ENCODE measurements at regions not wholly inside any gene's neighbourhood (a gene's known extent, or its start where the extent isn't known, plus 50 kb on each side); places are given as distances from the start of the nearest gene placed in this dataset.
"Not testable (repeated sequence)": the region's sequence is repeated elsewhere in the genome, so short reads cannot be mapped to it uniquely, and the experiment has no call there.

GRCh38 chr14:92223025-92223424, 99.9 kb upstream of the SLC24A4 start:
- Mint-ChIP-seq H3K9me3 (ENCODE audit: low read depth) (no peaks in the 10 kb centered on the region), H3K4me3 (no peak overlapping the region), H3K27ac (no peak overlapping the region), H3K4me1 (no peaks in the 10 kb centered on the region), H3K36me3 (no peaks in the 10 kb centered on the region), H3K27me3 (peaks cover 33% of the 10 kb centered on the region)
- ATAC-seq (no peak), DNase-seq (no peak)
- CTCF ChIA-PET, result no interaction called here

DNA sequence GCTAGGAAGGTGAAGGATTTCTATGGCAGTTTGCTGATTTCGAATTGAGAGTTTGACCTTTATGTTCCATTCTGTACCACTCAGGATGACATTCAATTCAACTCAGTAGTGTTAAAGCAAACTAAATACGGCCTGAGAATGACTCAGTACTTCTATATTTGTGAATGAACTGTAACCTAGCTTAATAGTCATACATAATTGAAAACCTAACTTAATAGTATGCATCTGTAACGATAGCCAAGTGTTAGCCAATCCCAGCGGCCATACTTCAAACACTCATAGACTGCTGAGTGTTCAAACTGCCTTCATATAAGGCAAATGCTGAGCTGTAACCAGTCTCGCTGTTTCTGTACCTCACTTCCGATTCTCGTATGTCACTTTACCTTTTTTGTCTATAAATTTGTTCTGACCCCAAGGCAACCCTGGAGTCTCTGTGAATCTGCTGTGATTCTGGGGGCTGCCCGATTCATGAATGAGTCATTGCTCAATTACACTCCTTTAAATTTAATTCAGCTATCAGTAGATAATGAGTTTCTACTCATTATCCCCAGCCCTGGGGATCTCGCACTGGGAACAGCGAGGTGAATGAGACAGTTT, 98.5 kb upstream of the SLC24A4 start:
- DNase-seq (no peak), ATAC-seq (no peak)
- Mint-ChIP-seq H3K27me3 (peaks cover 33% of the 10 kb centered on the region), H3K36me3 (no peaks in the 10 kb centered on the region), H3K9me3 (ENCODE audit: low read depth) (no peaks in the 10 kb centered on the region), H3K27ac (no peak overlapping the region), H3K4me3 (no peak overlapping the region), H3K4me1 (no peaks in the 10 kb centered on the region)
- CTCF ChIA-PET, result no interaction called here

DNA sequence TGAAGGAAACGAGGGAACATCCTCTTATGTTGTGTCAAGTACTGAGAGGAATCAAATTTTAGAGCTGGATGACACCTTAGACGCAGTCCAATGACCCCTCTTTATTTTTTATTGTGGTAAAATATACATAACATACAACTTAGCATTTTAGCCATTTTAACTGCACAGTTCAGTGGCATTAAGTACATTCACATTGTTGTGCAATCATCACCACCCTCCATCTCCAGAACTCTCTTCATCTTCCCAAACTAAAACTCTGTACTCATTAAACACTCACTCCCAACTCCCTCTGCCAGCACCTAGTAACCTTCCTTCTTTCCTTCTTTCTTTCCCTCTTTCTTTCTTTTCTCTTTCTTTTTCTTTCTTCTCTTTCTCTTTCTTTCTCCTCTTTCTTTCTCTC, 97.2 kb upstream of the SLC24A4 start:
- H3K4me3 Mint-ChIP-seq, result no peak overlapping the region
- no peaks in the 10 kb centered on the region for H3K4me1 Mint-ChIP-seq
- no peaks in the 10 kb centered on the region for H3K9me3 Mint-ChIP-seq (ENCODE audit: low read depth)
- H3K27ac Mint-ChIP-seq, result no peak overlapping the region
- H3K27me3 Mint-ChIP-seq, result peaks cover 42% of the 10 kb centered on the region
- no peak for DNase-seq
- H3K36me3 Mint-ChIP-seq, result no peaks in the 10 kb centered on the region
- CTCF ChIA-PET, result no interaction called here
- no peak for ATAC-seq

- H3K4me3 Mint-ChIP-seq; H3K9me3 Mint-ChIP-seq (ENCODE audit: low read depth); H3K36me3 Mint-ChIP-seq; DNase-seq; CTCF ChIA-PET; H3K27ac Mint-ChIP-seq; ATAC-seq; H3K4me1 Mint-ChIP-seq: not testable (repeated sequence)
- H3K27me3 Mint-ChIP-seq, result peaks cover 46% of the 10 kb centered on the region
These were observed 96.8 kb upstream of the SLC24A4 start for GRCh38 chr14:92226166-92226565.

- CTCF ChIA-PET, result no interaction called here
- no peaks in the 10 kb centered on the region for H3K4me1 Mint-ChIP-seq
- no peak overlapping the region for H3K27ac Mint-ChIP-seq
- no peak for DNase-seq
- peaks cover 2% of the 10 kb centered on the region for H3K36me3 Mint-ChIP-seq
- peaks cover 17% of the 10 kb centered on the region for H3K27me3 Mint-ChIP-seq
- H3K9me3 Mint-ChIP-seq (ENCODE audit: low read depth), result peaks cover 5% of the 10 kb centered on the region
- no peak overlapping the region for H3K4me3 Mint-ChIP-seq
- ATAC-seq, result no peak
These were observed 86.6 kb upstream of the SLC24A4 start for GRCh38 chr14:92236243-92236900.

DNA sequence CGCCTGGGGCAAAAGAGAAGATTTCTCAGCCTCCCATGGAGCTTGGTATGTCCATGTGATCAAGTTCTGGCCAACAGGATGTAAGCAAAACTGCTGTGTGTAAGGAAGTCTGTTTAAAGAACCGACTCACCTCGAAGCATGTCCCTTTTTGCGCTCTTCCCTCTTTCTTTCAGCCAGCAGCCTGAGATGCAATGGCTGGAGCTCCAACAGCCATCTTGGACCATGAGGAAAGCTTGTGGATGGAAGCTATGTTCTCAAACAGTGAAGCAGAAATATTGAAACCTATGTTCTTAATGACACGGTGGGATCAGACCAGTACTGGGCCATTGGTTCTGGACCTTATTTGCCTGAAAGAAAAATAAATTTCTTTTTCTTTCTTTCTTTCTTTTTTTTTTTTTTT, 82.3 kb upstream of the SLC24A4 start:
- no peak overlapping the region for H3K4me3 Mint-ChIP-seq

GRCh38 chr14:92241966-92242595, 80.9 kb upstream of the SLC24A4 start:
- DNase-seq (no peak), ATAC-seq (no peak)
- no peaks in the 10 kb centered on the region for H3K36me3 Mint-ChIP-seq
- peaks cover 13% of the 10 kb centered on the region for H3K9me3 Mint-ChIP-seq (ENCODE audit: low read depth)
- no peak overlapping the region for H3K27ac Mint-ChIP-seq
- CTCF ChIA-PET, result no interaction called here
- peaks cover 7% of the 10 kb centered on the region for H3K27me3 Mint-ChIP-seq
- peaks cover 7% of the 10 kb centered on the region for H3K4me1 Mint-ChIP-seq
- no peak overlapping the region for H3K4me3 Mint-ChIP-seq

More for the DNA sequence above, 82.3 kb upstream of the SLC24A4 start:
- Mint-ChIP-seq H3K36me3 (no peaks in the 10 kb centered on the region), H3K9me3 (ENCODE audit: low read depth) (peaks cover 13% of the 10 kb centered on the region), H3K27me3 (peaks cover 7% of the 10 kb centered on the region), H3K27ac (no peak overlapping the region), H3K4me1 (no peaks in the 10 kb centered on the region)
- DNase-seq, result no peak
- CTCF ChIA-PET, result no interaction called here
- no peak for ATAC-seq

DNA sequence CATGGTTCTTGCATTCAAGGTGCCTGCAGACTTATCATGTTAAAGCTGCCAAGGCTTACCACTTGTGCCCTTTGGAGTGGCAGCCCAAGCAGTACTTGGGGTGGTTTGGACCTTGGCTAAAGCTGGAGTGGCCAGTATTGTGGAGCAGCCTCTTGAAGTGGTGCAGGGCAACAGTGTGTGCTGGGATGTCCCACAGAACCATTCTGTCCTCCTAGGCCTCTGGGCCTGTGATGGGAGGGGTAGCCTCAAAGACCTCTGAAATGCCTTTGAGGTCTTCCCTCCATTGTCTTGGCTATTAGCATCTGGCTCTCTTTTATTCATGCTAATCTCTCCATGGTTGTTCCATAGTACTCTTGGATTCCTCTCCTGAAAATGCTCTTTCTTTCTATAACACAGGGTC, 78.2 kb upstream of the SLC24A4 start:
- CTCF ChIA-PET, result no interaction called here
- H3K4me3 Mint-ChIP-seq, result no peak overlapping the region
- H3K27ac Mint-ChIP-seq, result no peak overlapping the region
- peaks cover 12% of the 10 kb centered on the region for H3K27me3 Mint-ChIP-seq
- H3K4me1 Mint-ChIP-seq, result peaks cover 10% of the 10 kb centered on the region
- no peaks in the 10 kb centered on the region for H3K36me3 Mint-ChIP-seq
- no peak for ATAC-seq
- peaks cover 13% of the 10 kb centered on the region for H3K9me3 Mint-ChIP-seq (ENCODE audit: low read depth)
- no peak for DNase-seq

GRCh38 chr14:92247341-92247740, 75.6 kb upstream of the SLC24A4 start:
- Mint-ChIP-seq H3K36me3 (no peaks in the 10 kb centered on the region), H3K27me3 (peaks cover 33% of the 10 kb centered on the region), H3K4me3 (no peak overlapping the region), H3K27ac (no peak overlapping the region), H3K9me3 (ENCODE audit: low read depth) (peaks cover 11% of the 10 kb centered on the region), H3K4me1 (peaks cover 10% of the 10 kb centered on the region)
- DNase-seq (no peak), ATAC-seq (no peak)
- CTCF ChIA-PET, result no interaction called here

DNA sequence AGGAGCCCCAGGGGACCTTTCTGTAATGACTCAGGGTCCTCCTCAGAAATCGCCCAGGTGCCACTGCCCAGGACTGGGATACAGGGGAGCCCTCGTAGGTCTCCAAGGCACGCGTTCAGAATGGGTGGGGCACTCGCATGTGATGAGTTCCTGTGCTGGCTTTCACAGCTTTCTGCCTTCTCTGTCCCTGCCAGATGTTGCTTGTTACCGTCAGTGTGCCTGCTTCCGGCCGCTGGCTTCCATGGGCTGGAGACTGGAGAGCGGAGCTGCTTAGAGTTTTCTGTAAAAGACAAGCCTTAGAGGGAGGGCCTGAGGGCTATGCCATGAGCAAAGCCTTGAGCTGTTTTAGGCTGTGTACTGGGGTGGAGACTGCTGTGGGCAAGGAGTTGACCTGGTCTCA, 75.0 kb upstream of the SLC24A4 start:
- DNase-seq (no peak), ATAC-seq (no peak)
- H3K36me3 Mint-ChIP-seq, result no peaks in the 10 kb centered on the region
- peaks cover 39% of the 10 kb centered on the region for H3K27me3 Mint-ChIP-seq
- H3K4me3 Mint-ChIP-seq, result no peak overlapping the region
- peaks cover 10% of the 10 kb centered on the region for H3K4me1 Mint-ChIP-seq
- H3K9me3 Mint-ChIP-seq (ENCODE audit: low read depth), result peaks cover 11% of the 10 kb centered on the region
- CTCF ChIA-PET, result interaction anchor here (1.1 kb wide), 1 partner anchor 466 kb away, joined by 3 read pairs; no protein-coding TSS in a partner anchor
- H3K27ac Mint-ChIP-seq, result no peak overlapping the region

DNA sequence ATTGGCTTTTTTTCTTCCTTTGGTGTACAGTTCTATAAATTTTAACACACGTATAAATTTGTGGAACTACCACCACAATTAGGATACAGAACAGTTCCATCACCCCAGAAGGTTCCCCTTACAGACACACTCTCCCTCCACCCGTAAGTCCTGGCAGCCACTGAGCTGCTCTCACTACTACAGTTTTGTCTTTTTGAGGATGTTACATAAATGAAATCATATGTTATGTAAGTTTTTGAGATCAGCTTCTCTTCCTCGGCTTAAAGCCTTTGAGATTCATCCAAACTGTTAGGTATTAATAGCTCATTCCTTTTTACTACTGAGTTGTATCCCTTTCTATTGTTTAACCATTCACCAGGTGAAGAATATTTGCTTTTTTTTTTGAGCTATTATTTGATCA, 74.3 kb upstream of the SLC24A4 start:
- H3K27me3 Mint-ChIP-seq, result peaks cover 47% of the 10 kb centered on the region
- no peaks in the 10 kb centered on the region for H3K36me3 Mint-ChIP-seq
- peaks cover 8% of the 10 kb centered on the region for H3K9me3 Mint-ChIP-seq (ENCODE audit: low read depth)
- DNase-seq, result no peak
- peaks cover 10% of the 10 kb centered on the region for H3K4me1 Mint-ChIP-seq
- no peak for ATAC-seq
- CTCF ChIA-PET, result interaction anchor here (1.1 to 1.5 kb wide), 2 partner anchors 13 to 465 kb away, joined by 3 to 4 read pairs; no protein-coding TSS in a partner anchor
- no peak overlapping the region for H3K4me3 Mint-ChIP-seq
- no peak overlapping the region for H3K27ac Mint-ChIP-seq

DNA sequence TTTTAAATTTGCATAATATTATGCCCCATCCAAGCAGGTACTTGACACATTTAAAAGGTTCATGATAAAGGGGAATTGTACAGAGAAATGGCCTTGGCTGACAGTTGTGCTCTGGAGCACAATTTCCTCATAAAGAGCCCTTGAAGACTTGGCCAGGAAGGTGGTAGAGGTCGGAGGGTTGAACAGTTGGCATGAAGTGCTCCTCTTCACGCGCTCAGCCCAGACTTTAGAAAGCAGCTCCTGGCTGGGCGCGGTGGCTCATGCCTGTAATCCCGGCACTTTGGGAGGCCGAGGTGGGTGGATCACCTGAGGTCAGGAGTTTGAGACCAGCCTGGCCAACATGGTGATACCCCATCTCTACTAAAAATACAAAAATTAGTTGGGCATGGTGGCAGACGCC, 72.6 kb upstream of the SLC24A4 start:
- H3K36me3 Mint-ChIP-seq; H3K9me3 Mint-ChIP-seq (ENCODE audit: low read depth); H3K27ac Mint-ChIP-seq; ATAC-seq; DNase-seq; CTCF ChIA-PET; H3K4me3 Mint-ChIP-seq: not testable (repeated sequence)
- Mint-ChIP-seq H3K27me3 (peaks cover 64% of the 10 kb centered on the region), H3K4me1 (peaks cover 12% of the 10 kb centered on the region)

- no peak for ATAC-seq
- Mint-ChIP-seq H3K4me3 (no peak overlapping the region), H3K27ac (no peak overlapping the region), H3K27me3 (peaks cover 80% of the 10 kb centered on the region), H3K36me3 (no peaks in the 10 kb centered on the region), H3K4me1 (peaks cover 4% of the 10 kb centered on the region), H3K9me3 (ENCODE audit: low read depth) (no peaks in the 10 kb centered on the region)
- no peak for DNase-seq
- CTCF ChIA-PET, result interaction anchor here (1.0 kb wide), 1 partner anchor 21 kb away, joined by 3 read pairs; no protein-coding TSS in a partner anchor
These were observed 70.6 kb upstream of the SLC24A4 start for GRCh38 chr14:92252323-92252722.

DNA sequence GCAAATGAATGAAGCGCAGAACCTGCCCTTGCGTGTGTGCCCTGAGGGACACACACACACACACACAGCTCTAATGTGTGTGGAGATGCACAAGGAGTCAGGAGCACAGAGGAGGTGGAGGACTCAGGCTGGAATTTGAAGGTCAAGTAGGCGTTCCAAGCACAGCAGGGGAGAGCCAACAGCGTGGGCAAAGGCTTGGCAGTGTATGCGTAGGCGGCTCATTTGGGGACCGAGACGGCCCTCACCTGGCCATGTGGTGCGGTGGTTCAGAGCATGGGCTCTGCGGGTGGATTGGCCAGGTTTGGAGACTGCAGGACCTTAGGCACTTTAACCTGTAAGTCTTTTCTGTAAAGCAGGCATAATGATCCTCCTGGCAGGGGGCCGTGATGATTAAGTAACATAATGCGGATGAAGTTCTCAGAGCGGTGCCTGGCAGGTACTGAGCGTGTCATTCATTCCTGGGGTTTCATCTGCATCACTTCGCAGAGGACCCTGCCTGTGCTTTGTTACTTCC, 69.5 kb upstream of the SLC24A4 start:
- Mint-ChIP-seq H3K4me3 (no peak overlapping the region), H3K4me1 (peaks cover 8% of the 10 kb centered on the region), H3K36me3 (no peaks in the 10 kb centered on the region), H3K27ac (no peak overlapping the region), H3K9me3 (ENCODE audit: low read depth) (no peaks in the 10 kb centered on the region), H3K27me3 (peaks cover 77% of the 10 kb centered on the region)
- DNase-seq, result no peak
- ATAC-seq, result no peak
- CTCF ChIA-PET, result no interaction called here

All from activated CD8-positive, alpha-beta memory T cell treated with anti-CD3 and anti-CD28 coated beads, Interleukin-2, amount 10 ng/mL, durations not matched to agents 7 days and 5 days (primary cell).